NCI-H69 (cell line): ENCODE measurements at regions not wholly inside any gene's neighbourhood (a gene's known extent, or its start where the extent isn't known, plus 50 kb on each side); places are given as distances from the start of the nearest gene placed in this dataset.
"Not testable (repeated sequence)": the region's sequence is repeated elsewhere in the genome, so short reads cannot be mapped to it uniquely, and the experiment has no call there.

Source experiments
- DNase-seq: peaks from one replicate; lab custom pipeline; 2025; lab: John Stamatoyannopoulos, UW

DNA sequence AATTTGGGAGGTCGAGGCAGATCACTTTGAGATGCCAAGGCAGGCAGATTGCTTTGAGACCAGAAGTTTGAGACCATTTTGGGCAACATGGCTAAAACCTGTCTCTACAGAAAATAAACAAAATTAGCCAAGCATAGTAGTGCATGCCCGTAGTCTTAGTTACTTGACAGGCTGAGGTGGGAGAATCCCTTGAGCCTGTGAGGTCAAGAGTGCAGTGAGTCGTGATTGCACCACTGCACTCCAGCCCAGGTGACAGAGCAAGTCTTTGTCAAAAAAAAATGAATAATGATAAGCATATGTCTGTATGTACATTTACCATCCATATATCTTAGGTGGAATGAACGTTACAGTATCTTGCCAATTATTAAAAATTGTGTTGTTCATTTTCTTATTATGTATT lies 2447.7 kb downstream of the PCDH9 start:
- no peak for DNase-seq

DNA sequence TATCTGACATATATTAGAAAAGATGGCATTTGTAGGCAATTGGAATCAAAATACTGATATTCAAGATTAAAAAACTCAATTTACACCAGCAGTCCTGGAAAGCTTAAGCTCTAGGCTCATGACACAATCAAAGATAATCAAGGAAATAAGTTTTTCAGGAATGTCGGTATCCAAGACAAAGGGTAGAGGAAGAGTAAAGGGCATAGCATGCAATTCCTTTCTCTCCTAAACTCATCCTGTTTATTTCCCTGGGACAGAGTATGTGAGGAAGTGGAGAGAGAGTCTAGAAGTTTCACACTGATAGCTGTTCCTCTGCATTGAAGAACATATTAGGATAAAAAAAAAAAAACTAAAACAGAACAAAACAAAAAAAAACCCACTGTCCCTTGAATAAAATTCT lies 2452.1 kb downstream of the PCDH9 start:
- DNase-seq: no peak

DNA sequence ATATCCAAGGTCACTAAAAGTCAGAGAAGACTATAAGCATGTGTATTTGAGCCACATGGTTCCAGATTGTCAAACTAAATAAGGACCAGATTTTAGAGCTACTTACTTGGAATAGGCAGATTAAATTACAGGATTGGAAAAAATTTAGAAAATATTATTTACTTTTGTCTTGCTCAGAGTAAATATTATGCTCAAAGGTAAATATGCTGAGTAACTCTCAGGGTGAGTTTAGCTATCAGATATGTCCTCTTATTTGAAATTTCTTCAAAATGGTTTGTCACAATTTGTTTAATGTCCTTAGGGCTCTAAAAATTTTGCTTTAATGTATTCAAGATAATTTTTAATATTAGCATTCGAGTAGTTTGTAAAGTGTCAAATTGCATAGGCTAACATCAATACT lies 2455.2 kb downstream of the PCDH9 start:
- DNase-seq: peak; percentile 23

DNA sequence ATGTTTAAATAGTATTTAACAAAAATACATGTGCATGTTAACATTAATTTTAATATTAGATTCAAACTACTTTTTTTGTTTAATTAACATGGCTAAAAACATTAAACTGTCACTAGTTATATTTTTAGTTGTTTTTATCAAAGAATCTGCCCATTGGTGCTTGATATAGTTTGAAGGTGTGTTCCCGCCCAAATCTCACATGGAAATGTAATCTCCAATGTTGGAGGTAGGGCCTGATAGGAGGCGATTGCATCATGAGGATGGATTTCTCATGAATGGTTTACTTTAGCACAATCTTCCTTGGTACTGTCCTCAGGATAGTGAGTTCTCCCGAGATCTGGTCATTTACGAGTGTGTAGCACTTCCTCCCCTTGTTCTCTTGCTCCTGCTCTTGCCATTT lies 2459.4 kb downstream of the PCDH9 start:
- DNase-seq: no peak

DNA sequence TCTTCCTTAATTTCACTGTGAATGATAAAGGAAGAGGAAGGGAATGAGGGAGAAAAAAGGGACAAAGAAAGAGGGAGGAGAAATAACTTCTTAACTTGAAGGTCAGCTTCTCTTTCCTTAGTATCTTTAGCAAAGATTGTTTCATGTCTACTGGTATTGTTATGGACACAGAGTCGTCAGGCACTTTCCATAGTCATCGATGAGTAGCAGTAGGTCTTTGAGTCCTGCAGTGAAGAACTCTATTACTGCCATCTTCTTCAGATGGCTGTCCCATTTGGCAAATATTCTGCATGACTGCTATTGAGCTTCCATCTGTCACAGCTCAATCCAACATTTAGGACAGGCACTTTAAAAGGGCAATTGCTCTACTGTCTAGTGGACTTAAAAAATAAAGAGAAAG lies 2463.1 kb downstream of the PCDH9 start:
- peak; percentile 23 for DNase-seq

DNA sequence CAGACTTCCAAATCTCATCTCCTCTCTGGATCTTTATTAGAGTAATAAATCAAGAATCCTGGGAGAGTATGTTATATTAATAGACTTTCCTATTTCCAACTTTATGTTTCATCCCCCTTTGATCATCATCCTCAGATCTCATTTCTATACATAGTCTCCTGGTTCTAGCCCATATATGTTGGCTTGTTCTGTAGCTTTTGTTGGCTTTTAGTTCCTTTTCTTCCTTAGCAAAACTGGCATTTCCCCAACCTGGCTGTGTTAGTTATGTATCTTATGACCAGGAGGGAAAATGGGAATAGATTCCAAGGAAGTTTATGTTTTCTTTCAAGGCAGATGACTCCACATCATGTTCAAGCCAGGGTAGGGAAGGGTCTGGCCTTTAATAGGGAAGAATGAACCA lies 2464.5 kb downstream of the PCDH9 start:
- DNase-seq: no peak

DNA sequence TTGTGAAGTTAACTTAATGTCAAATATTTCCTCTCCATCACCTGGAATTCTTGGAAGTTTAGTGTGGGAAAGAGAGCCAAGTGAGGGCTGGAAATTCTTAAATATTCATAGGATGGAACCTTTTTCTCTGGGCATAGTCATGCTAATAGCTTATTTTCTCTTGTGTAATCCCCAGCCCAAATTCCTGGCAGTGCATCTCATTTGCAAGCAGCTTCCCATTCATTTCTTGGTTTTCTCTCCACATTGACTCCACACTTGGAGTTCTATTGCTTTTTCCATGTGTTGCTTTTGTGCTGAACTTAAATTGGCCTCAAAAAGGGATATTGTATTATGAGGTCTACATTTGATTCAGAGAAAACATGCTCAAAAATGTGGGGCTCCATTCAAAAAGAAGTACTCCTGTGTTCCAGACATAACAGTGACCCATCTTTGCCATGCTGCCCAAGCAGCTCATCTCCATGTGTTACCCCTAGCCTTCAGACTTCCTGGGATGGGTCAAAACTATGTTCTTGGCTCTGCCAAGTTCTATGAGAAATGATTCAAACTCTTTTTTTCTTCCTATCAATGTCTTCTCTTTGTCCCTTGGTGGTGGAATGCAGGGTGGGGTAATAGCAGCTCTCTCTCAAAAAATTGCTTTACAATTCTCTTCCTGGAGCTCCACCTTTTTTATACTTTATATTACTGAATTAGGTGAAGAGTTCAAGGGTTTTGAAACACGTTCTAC lies 2471.5 kb downstream of the PCDH9 start:
- no peak for DNase-seq

DNA sequence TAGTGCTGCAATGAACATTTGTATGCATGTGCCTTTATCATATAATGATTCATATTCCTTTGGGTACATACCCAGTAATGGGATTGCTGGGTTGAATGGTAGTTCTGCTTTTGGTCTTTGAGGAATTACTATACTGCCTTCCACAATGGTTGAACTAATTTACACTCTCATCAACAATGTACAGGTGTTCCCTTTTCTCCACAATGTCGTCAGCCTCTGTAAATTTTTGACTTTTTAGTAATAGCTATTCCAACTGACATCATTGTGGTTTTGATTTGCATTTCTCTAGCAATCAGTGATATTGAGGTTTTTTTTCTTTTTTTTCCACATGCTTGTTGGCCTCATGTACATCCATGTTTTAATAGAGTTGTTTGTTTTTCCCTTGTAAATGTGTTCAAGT lies 2473.5 kb downstream of the PCDH9 start:
- no peak for DNase-seq

DNA sequence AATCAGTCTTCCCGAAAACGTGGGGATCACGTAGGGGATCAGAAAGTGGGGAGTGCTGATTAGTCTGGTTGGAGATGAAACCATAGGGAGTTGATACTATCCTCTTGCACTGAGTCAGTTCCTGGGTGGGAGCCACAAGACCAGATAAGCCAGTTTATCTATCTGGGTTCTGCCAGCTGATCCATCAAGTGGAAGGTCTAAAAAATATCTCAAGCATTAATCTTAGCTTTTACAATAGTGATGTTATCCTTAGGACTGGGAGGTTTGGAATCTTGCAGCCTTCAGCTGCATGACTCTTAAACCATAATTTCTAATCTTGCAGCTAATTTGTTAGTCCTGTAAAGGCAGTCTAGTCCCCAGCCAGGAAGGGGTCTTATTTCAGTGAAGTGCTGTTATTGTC lies 2474.2 kb downstream of the PCDH9 start:
- no peak for DNase-seq

DNA sequence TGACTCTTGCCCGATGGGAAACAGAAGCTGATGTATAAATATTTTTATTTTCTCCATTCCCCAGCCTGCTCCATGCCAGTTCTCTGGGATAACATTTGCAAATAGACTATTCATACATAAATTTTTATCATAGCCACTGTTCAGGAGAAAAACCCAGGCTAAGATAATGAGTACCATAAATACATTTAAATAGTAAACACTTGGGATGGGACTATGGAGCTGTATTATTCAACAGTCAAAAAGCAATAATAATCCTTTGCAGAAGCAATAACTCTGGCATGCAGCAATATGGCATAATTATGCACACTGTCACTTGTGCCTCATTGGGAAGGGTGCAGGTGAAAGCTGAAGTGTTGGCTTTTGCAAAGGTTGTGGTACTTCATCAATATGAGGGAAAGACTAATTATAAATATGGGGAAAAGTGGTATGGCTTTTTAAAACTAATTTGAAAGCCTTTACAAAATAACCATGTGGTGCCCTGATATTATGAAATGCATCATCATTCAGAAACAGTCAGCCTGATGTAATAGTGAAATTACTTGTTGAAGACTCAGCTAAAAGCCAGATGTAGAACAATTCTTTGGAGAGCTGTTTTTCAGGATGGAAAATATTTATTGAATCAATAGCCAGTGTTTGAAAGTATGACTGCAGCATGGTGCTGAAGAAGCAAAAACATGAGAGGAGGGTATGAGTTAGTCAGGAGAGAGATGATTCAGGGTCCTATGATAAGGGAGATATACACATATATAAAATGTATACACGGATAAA lies 2476.7 kb downstream of the PCDH9 start:
- no peak for DNase-seq

DNA sequence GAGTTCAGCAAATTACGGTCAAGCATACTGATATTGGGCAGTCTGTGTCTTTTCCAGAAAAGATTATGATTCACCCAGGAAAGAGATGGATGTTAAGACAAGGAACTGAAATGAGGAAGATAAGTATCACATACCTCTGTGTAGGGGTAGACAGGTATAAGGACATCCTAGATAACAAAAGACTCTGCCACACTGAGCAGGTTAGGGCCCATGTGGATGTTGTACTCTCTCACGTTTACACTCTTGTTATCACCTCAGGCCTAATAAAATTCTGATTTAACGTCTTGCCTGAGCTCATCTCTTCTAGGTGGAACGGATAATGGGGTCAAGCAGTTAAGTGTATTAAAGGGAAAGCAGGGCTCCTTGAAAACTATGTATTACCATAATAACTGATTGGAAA lies 2480.8 kb downstream of the PCDH9 start:
- DNase-seq: no peak

DNA sequence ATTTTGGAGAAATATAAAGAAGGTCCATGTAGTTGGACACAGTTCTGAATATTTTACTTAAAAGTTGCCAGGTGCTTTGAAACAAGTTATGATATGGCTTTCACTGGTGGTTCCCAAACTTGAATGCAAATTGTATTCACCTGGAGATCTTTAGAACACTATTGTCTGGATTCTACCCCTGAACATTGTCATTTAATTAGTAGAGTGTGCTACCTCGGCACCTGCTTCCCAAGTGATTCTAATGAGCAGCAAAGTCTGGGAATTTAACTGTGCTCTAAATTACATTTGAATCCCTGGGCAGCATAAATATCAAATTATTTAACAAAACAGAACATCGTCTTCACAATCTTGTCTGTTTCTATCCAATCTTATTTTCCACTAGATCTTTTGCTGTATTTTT lies 2483.3 kb downstream of the PCDH9 start:
- DNase-seq: no peak

DNA sequence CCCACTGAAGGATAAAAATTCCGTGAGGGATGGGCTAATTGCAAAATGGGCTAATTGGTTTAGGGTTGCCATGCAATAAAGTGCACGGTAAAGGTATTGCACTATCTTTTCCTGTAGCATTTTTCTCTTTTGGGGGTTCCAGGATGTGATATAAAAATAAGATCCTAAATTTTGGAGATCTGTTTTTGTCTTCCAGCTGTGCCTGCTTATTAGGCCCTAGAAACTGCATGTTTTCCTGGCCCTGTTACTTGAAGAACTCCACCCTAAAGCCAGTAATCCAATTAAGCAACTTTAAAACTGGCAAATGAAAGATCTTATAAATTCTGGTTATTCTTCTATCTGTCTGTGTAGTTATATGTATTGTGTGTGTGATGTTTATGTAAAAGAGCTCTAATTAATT lies 2489.6 kb downstream of the PCDH9 start:
- no peak for DNase-seq

DNA sequence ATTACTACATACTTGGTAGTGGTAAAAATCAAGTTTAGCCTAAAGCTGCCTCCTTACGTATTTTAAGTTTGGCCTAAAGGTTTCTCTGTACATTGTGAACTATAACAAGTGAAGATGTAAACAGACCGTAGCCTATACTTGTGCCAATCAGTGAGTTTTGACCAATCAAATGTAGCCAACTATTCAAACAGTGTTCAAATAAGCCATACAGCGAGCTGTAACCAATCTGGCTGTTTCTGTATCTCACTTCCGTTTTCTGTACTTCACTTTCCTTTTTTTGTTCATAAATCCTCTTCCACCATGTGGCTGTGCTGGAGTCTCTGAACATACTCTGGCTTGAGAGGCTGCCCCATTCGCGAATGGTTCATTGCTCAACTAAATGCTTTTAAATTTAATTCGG lies 2504.6 kb downstream of the PCDH9 start:
- no peak for DNase-seq

DNA sequence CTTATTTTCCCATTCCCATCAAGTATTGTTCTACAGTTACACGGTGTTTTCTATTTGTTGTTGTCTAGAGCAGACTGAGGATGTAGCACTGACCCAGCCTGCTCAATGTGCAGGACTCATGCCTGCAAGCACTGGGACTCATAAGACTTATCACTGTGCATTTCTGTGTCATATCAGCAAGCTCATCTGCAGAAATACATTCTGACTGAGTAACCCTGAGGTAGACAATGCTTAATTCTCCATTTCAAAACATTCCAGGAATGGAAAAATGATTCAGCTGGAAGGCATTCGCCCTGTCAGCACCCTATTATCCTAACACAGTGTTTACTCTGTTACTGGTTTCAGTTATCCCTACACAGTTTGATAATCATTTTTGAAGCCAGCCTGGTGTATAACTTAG lies 2506.4 kb downstream of the PCDH9 start:
- peak; percentile 65 for DNase-seq

DNA sequence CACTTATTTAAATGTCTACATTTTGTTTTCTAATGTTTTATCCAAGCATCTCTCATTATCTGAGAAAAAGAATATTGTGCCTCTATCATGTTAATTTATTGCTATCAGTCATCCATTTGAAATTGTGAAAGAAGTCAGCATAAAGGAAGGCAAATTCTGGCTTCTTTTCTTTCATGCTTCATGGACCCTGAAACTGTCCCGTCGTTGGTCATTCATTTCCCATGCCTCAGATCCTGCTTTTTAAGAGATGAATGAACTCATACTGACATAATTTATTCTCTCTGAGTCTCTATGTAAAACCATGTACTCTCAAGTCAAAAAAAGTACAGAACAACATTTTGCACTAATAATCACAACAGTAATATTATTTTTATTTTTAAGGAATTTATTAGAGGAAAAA lies 2512.0 kb downstream of the PCDH9 start:
- DNase-seq: no peak

DNA sequence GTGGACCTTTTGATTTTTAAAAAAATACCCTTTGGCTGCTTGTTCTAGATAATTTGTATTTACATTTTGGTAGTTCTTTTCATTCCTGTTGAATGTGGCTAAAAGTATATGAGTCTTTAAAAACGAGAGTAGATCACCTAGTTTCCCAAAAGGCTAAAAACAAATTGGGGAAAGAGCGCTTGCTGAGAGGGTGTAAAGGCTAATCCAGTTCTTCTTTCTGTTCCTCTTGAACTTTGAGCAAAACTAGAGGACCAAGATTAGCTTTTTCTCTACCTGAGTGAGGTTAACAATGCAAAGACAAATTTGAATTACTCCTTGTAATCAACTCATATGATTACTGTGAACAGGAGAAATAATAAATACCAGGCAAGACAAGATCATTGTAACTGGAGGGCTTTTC lies 2513.2 kb downstream of the PCDH9 start:
- no peak for DNase-seq

DNA sequence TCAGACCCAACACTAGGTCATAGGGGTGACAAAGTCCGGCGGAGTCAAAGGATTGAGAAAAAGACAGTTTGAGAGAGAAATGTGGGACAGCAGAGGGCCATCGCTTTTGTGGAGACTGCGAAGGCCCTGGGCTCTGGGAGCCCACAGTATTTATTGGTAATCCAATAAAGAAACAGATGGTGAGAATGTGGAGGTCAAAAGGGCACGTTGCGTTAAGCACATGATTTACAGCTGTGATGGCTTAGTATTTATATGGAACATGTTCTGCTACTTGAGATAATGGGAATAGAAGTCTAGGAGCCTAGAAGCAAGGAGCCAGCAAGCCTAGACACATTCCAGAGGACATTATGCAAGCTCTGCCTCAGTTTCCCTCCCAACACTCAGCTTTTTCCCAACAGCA lies 2521.1 kb downstream of the PCDH9 start:
- peak; percentile 85 for DNase-seq

DNA sequence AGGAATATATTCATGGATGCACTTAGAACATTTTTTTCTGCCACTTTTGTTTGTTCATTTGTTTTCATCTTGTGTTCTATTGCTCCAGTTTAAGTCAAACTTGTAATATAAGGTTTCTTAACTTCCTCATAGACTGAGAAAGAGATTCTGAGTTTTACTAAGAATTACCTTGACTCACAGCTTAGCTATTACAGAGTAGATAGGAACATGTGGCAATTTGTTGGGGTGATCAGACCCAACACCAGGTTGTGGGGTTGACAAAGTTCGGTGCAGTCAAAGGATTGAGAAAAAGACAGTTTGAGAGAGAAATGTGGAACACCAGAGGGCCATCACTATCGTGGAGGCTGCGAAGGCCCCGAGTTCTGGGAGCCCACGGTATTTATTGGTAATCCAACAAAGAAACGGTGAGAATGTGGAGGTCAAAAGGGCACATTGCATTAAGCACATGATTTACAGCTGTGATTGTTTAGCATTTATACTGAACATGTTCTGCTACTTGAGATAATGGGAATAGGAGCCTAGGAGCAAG lies 2526.0 kb downstream of the PCDH9 start:
- no peak for DNase-seq

DNA sequence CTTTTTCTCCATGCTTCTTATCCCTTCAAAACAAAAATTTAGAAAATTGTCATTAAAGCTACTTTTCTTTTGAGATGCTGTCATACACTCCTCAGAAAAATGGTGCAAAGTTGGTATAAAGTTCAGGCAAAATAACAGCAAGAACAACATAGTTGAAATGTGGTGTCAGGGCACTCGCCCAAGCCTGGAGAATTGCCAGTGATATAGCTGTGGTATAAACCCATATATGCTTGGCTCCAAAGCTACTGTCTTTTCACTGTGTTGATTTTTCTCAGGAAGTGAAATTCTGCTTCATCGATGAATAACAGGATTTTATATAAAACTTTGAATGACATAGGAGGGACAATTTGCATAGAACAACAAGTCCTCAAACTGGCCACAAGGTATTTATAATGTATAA lies 2532.9 kb downstream of the PCDH9 start:
- DNase-seq: no peak

DNA sequence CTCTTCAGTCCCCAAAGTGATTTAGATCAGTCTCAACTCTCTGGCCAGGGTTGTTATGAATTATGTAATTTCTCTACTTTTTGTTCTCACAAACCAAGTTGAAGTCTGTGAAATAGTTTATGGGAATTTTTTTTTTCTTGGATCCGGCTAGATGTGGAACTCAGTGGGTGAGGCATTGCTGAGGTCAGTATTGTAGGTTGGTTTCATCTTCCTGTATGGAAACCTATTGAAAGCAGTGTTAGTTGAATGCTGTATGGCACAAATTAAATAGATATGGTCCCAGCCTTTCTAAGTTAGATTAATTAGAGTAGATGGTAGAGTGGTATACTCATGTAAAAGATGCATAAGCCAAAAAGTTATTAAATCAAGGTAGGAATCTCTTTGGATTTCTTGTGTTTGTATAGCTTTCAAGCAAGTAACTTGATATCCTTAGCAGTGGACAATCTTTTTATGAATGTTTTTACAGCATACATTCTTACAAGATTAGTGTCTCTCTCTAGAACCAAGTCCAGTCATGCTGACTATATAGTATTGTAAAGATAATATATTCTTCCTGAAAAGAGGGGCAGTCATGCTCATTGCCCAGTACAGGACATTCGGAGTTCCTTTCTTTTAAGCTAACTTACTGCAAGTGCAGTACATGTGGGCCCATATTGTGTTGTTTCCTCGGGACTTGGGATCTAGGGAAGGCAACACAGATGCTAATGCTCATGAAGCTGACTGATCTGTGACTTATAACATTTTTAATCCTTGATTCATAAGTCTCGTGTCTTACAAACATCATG lies 2541.1 kb downstream of the PCDH9 start:
- no peak for DNase-seq

DNA sequence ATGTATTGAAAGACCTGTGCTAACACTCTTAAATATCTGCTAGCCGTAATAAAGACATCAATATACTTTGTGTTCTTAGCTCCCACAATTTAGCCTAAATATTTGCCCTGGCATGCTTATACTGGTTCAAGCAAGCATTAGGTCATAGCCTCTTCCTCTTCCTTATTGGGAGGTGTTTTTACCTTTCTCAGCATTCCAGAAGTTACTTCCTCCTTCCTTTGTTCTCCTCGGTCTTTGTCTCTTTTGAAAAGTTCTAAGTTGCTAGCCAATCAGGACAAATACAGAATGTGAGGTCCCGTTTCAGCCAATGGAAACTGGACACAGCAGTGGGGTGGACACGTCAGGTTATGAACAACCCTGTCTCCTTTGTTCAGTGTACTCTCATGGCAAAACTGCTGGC lies 2543.6 kb downstream of the PCDH9 start:
- not testable (repeated sequence) for DNase-seq
